NCI-H526 treated with DMSO at 0.1 percent for 48 hours (cell line): ENCODE measurements at regions not wholly inside any gene's neighbourhood (a gene's known extent, or its start where the extent isn't known, plus 50 kb on each side); places are given as distances from the start of the nearest gene placed in this dataset.
"Not testable (repeated sequence)": the region's sequence is repeated elsewhere in the genome, so short reads cannot be mapped to it uniquely, and the experiment has no call there.

Experiments used
- DNase-seq: peaks from one replicate; lab custom pipeline; 2025; lab: John Stamatoyannopoulos, UW

DNA sequence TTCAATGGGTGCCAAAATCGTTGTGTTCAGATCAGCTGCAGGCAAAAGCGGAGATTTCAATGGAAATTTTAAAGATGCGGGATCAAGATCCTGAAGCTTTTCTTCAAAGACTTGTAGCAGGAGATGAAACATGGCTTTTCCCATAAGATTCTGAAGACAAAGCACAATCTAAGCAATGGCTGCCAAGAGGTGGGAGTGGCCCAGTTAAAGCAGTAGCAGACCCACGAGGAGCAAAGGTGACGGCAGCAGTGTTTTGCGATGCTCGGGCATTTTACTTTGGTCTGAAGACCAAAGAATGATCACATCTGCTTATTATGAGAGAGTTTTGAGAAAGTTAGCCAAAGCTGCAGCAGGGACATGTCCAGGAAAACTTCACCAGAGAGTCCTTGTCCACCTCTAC lies 222.9 kb downstream of the DSC3 start:
- no peak for DNase-seq

GRCh38 chr18:30814446-30814845 lies 228.1 kb downstream of the DSC3 start:
- DNase-seq = no peak

DNA sequence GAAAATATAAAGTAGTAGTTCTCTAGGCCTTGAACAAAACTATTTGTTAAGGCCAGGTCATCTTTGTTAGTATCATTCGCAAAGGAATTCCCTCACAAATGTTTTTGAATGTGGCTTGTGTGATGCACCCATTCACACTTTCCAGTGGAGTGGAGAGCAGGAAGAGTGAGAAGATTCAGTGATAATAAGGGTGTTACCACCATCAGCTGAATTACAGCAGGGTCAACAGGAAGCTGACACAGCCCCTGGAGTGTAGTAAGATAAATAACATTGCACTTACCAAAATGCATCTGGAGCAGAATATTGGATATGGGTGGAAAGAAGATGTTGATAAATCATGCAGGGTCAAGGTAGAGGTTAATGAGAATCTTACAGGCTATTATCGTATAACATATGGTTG lies 231.0 kb downstream of the DSC3 start:
- no peak for DNase-seq

- no peak for DNase-seq
These were observed 232.0 kb downstream of the DSC3 start for GRCh38 chr18:30810580-30810979.

DNA sequence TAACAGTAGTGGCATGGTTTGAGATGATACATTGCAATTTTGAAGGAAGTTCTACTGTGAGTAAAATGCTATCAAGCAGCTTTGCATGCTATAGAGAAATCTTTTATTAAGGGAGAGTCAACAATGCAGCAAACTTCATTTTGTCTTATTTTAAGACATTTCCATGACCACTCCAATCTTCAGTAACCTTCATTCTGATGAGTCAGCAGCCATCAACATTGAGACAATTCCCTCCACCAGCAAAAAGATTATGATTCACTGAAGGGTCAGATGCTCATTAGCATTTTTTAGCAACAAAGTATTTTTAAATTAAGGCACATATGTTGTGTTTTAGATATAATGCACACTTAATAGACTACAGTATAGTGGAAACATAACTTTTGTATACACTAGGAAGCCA lies 235.7 kb downstream of the DSC3 start:
- no peak for DNase-seq

DNA sequence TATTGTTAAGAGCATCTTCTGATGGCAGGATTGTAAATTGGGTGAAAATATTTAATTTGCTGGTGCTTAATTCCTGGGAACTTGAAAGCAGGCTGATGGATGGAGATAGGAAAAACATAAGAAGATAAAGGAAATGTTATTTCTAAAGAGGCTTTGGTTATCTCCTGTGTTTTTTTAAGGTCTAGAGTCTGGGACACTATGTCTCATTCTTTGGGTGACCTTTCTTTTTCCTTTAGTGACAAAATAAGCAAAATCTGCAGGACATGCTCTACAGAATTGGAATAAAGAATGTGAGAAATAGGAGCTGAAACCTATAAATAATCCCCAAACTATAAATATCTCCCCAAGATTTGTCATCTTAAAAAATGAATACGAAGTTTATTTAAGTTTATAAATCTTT lies 241.7 kb downstream of the DSC3 start:
- DNase-seq = no peak

DNA sequence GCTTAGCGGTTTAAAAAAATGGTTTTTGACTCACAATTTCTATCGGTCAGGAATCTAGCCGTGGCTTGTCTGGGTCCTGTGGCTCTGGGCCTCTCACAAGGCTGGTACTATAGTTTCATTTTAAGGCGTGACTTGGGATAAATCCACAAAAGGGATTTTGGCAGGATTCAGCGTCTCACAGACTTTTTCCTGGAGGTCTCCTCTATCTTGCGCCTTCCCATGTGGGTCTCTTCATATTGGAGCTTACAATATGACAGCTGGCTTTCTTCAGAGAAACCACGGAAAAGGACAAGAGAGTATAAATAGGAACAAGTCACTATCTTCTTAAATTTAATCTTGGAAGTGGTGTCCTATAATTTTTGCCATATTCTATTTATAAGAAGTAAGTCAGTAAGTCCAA lies 250.5 kb downstream of the DSC3 start:
- DNase-seq = no peak

DNA sequence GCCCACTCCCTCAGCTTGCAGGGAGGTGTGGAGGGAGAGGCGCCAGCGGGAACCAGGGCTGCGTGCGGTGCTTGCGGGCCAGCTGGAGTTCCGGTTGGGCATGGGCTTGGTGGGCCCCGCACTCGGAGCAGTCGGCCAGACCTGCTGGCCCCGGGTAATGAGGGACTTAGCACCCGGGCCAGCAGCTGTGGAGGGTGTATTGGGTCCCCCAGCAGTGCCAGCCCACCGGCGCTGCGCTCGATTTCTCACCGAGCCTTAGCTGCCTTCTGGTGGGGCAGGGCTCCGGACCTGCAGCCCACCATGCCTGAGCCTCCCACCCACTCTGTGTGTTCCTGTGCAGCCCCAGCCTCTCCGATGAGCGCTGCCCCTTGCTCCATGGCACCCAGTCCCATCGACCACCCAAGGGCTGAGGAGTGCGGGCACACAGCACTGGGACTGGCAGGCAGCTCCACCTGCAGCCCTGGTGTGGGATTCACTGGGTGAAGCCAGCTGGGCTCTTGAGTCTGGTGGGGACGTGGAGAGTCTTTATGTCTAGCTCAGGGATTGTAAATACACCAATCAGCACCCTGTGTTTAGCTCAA lies 254.0 kb downstream of the DSC3 start:
- DNase-seq = not testable (repeated sequence)

GRCh38 chr18:30787410-30787809 lies 255.1 kb downstream of the DSC3 start:
- DNase-seq = no peak

DNA sequence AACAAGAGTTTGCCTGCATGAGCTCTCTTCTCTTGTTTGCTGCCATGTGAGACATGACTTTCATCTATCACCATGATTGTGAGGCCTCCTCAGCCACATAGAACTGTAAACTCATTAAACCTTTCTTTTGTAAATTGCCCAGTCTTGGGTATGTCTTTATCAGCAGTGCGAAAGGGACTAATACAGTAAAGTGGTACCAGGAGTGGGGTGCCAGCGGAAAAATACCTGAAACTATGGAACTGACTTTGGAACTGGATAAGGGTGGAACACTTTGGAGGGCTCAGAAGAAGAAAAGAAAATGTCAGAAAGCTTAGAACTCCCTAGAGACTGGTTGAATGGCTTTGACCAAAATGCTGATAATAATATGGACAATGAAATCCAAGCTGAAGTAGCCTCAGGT lies 260.9 kb downstream of the DSC3 start:
- DNase-seq = no peak

DNA sequence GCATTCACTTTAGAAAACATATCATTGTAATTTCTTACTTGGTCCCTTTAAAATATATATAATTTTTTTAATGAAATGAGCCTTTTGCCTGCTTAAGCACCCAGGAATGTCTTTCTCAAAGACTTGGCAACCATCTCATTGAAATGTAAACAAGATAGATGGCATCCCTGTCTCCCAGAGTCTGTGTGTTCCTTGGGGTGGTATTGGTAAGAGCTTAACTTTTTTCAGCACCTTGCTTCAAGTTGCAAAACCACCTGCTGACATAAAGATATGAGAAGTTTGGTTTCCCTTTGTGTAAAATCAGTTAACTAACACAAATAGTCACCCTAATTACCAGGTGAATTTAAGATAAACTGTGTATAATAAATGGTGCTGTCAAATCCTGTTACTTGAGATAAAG lies 266.9 kb downstream of the DSC3 start:
- DNase-seq = no peak

- DNase-seq = not testable (repeated sequence)
These were observed 270.4 kb downstream of the DSC3 start for GRCh38 chr18:30772170-30772569.

- no peak for DNase-seq
These were observed 276.5 kb downstream of the DSC3 start for GRCh38 chr18:30766053-30766452.

GRCh38 chr18:30765247-30765646 lies 277.3 kb downstream of the DSC3 start:
- no peak for DNase-seq

DNA sequence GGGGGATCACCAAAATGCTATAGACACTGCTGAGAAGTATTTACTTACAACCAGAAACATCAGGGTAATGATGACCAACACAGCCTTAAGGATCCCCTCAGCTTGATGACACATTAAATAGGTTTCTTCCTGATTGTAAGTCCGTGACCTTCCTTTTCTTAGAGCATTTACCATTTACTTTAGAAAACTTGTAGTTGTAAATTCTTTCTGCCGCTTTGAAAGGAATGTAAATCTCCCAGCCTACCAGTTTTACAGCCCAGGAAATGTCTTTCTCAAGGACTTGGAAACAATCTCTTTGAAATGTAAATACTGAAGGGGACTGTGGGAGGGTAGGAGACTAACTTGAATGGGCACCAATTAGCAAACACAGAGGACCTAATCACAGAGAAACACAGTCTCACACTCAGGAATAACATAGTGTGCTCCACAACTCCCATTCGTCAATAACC lies 278.6 kb downstream of the DSC3 start:
- no peak for DNase-seq

DNA sequence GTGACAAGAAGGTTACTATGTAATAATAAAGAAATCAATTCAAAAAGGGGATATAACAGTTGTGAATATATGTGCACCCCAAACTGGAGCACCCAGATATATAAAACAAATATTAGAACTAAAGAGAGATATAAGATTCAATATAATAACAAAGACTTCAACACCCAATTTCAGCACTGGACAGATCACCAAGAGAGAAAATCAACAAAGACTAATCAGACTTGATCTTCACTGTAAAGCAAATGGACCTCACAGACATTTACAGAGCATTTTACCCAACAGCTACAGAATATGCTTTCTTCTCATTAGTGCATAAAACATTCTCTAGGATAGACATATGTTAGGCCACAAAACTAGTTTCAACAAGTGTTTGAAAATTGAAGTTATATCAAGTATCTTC lies 287.7 kb downstream of the DSC3 start:
- DNase-seq = no peak

GRCh38 chr18:30748541-30748940 lies 294.0 kb downstream of the DSC3 start:
- no peak for DNase-seq

DNA sequence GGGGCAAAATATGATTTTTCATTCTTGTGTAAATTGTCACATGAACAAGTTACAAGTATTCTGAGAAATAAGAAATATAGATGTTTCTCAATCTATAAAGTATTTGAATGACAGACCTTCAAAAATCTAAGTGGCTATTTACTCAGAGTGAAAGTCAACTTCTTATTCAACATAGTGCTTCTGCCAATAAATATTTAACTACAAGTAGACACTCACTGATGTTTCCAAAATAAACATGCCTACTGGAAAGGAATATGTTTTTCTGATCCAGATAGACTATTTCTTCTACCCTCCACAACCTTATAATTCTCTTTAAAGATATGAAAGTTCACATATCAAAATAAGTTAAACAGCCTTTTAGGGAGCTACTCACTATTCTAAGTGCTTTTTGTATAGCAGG lies 296.3 kb downstream of the DSC3 start:
- DNase-seq = no peak

GRCh38 chr18:30743033-30743432 lies 299.5 kb downstream of the DSC3 start:
- no peak for DNase-seq

- DNase-seq = no peak
These were observed 311.6 kb downstream of the DSC3 start for GRCh38 chr18:30730915-30731314.

DNA sequence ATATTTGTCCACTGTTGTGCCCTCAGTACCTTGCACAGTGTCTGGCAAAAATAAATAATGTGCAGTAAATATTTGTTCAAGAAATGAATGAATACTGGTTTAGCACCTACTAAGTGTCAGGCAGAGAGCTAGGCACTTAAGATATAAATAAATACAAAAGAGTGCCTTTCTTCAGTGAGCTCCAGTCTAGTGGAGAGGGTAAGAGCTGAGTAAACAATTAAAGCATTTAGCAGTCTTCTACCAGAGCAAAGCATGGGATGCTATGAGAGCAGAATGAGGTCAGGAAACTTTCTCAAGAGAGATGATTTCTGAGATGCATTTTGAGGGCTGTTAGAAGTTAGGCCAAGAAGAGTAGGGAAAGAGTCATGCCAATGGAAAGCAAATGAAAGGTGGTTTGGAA lies 314.7 kb downstream of the DSC3 start:
- no peak for DNase-seq

DNA sequence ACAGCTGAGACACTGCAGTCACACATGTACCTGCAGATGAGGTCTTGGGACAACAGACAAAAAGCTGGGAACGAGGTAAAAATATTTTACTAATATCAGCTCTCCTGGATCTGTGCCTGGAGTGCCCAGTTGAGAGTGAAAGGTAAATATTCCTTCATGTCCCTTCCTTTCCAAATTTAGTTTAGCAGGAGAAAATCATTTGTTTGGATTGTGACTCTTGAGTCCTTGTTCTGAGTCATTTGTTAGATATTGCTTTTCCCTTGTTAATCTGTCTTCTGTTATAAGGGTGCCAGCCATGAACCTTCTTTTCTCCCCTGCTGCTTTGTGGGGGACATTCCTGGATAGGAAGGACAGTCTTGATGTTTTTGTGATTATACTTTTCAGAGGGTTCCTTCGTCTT lies 329.2 kb downstream of the DSC3 start:
- no peak for DNase-seq

DNA sequence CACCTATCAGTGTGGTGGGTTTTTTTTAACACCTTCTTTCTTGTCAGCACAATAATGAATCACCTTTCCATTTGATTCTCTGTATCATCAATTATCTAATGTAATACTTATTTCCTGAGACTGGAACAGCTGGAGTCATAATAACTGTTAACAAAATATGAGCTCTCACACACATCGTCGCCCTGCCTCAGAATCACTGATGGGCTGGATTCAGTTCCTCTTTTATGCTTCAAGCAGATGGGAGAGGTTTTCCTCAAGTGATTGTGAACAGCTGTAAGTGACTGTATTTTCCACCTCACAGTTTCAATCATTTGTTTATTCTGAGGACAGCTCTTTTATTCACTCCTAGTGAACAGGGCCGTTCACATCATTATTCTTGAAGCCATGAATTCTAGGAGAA lies 330.2 kb downstream of the DSC3 start:
- no peak for DNase-seq

DNA sequence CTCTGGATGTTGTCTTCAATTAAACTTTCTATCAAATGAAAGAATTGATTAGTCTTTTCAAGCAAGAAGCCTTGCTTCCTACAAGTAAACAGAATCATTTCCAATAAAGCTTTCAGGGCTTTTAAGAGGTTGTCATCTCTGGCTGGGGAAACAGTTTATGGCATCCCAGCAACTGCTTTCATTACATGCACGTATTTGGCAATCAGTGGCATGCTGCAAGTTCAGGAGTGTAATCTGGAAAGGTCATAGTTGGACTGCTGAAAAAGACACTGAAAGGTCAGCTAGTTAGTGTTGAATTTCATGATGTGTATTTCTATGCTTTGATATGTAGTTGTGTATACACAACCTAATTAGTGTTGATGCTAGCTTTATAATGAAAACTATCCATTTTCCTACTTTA lies 332.9 kb downstream of the DSC3 start:
- DNase-seq = no peak

DNA sequence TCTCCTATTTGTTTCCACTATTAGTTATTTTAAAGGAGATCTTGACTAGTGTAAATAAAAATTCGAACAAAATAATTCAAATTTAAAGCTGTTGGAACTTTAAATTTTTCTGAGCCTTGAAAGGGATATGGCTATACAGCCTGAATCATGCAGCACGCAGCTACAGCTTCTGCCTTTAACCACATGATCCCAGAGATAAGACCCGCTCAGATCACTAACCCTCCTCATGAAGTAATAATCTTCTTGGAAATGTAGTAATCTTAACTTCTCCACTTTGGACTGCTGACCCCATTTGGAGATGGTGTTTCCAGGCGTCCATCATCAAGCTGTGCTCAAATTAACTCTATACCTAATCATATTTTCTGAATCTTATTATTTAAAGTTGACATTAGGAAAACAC lies 336.6 kb downstream of the DSC3 start:
- no peak for DNase-seq
